Right lobe of liver (tissue), 6 donors: ENCODE measurements at regions not wholly inside any gene's neighbourhood (a gene's known extent, or its start where the extent isn't known, plus 50 kb on each side); places are given as distances from the start of the nearest gene placed in this dataset.

Experiments
- ATAC-seq, 4 donors: fragments of 200-7000 bp; cut with Tn5 transposase; one replicate each; pipeline ENCODE4 v1.9.1; 2020; ENCODE audit warnings: mild to moderate bottlenecking in 4 of 4, moderate library complexity in 4 of 4
- DNase-seq, 3 donors: peaks; one replicate each; pipeline ENCODE4 v3.0.0-alpha.2; 2020
- H3K27ac ChIP-seq, 3 donors: fragments of 200-600 bp; one replicate each; pipeline ENCODE4 v1.8.0; 2022
- H3K27me3 ChIP-seq, 2 donors: fragments of 200-600 bp; one replicate each; pipeline ENCODE4 v1.8.0; 2022
- H3K36me3 ChIP-seq, 4 donors: fragments of 200-600 bp; sonication (generic) in 1 of 4; one replicate each; pipeline versions ENCODE4 v1.5.1 to v1.8.0; 2017 to 2022; ENCODE audit warnings: control low read depth in 1 of 4
- H3K4me1 ChIP-seq, 4 donors: fragments of 200-600 bp; sonication (generic) in 1 of 4; one replicate each; pipeline versions ENCODE4 v1.5.1 to v1.8.0; 2017 to 2022; ENCODE audit warnings: control low read depth in 1 of 4
- H3K4me3 ChIP-seq, 3 donors: fragments of 200-600 bp; one replicate each; pipeline ENCODE4 v1.8.0; 2022
- H3K9me3 ChIP-seq, 4 donors: fragments of 200-600 bp; sonication (generic) in 1 of 4; one replicate each; pipeline versions ENCODE4 v1.5.1 to v1.8.0; 2017 to 2022; ENCODE audit warnings: control low read depth in 1 of 4
- CTCF ChIP-seq, 4 donors: fragments of 200-600 bp in 3 of 4; fragments of 450-650 bp in 1 of 4; IDR thresholded peaks; one replicate each; pipeline versions ENCODE4 v1.5.1 to v1.8.0; 2016 to 2022; ENCODE audit warnings: antibody characterized with exemption in 4 of 4, mild to moderate bottlenecking in 2 of 4
- POLR2A ChIP-seq: fragments of 450-650 bp; IDR thresholded peaks from one replicate; pipeline ENCODE4 v1.6.1; 2017; ENCODE audit warnings: antibody characterized with exemption, mild to moderate bottlenecking
- whole genome bisulfite sequencing: methylation state at CpG from one replicate; pipeline ENCODE4 v1.1.6; 2018; ENCODE audit warnings: low coverage, low lambda C conversion rate; ENCODE audit not compliant: insufficient coverage; ENCODE audit errors: missing lambda C conversion rate; 5-methylcytosine and 5-hydroxymethylcytosine counted together
- intact Hi-C, 2 donors: fragments of 100-400 bp; cut with DNase I; formaldehyde crosslinking; loops; one replicate each; pipeline versions ENCODE4 v1.11.2 to v1.14.1; 2022
- donor health status: DM: no; HTN: yes; CAD: no.
- donor health status: DM: no; HTN: no; CAD: no.
- donor health status: DM: no; HTN: no; CAD: no.
- donor health status: DM: no; HTN: yes; CAD: no.
- donor health status: DM: no; HTN: yes; CAD: no.

- WGBS = 36% methylated on average over 2 of the region's 2 CpGs
- no peak for DNase-seq
- TF ChIP-seq POLR2A (no peak), CTCF (IDR thresholded peaks at IDR 0.05) (no peak)
- Histone ChIP-seq H3K4me3 (no peak overlapping the region), H3K27ac (no peak overlapping the region), H3K36me3 (no peaks in the 10 kb centered on the region), H3K4me1 (no peaks in the 10 kb centered on the region), H3K9me3 (no peaks in the 10 kb centered on the region), H3K27me3 (no peaks in the 10 kb centered on the region)
- no peak for ATAC-seq
- intact Hi-C loops = no loop called here
Observed at GRCh38 chr2:139403948-139404347, 623.8 kb upstream of the NXPH2 start.

- 39% methylated on average over 2 of the region's 2 CpGs for WGBS
- DNase-seq (no peak), ATAC-seq (no peak)
- Histone ChIP-seq H3K36me3 (no peaks in the 10 kb centered on the region), H3K9me3 (no peaks in the 10 kb centered on the region), H3K4me3 (no peak overlapping the region), H3K27ac (no peak overlapping the region), H3K4me1 (no peaks in the 10 kb centered on the region), H3K27me3 (no peaks in the 10 kb centered on the region)
- intact Hi-C loops = no loop called here
- no peak for TF ChIP-seq CTCF (IDR thresholded peaks at IDR 0.05)
- no peak for TF ChIP-seq POLR2A
Observed at GRCh38 chr2:139394801-139395200, 614.6 kb upstream of the NXPH2 start.

- Histone ChIP-seq H3K27ac (no peak overlapping the region), H3K9me3 (no peaks in the 10 kb centered on the region), H3K27me3 (no peaks in the 10 kb centered on the region), H3K36me3 (no peaks in the 10 kb centered on the region), H3K4me1 (no peaks in the 10 kb centered on the region), H3K4me3 (no peak overlapping the region)
- intact Hi-C loops = no loop called here
- 43% methylated on average over 2 of the region's 2 CpGs for WGBS
- ATAC-seq (no peak), DNase-seq (no peak)
- TF ChIP-seq POLR2A = no peak
- TF ChIP-seq CTCF (IDR thresholded peaks at IDR 0.05) = no peak
Observed at GRCh38 chr2:139389391-139389790, 609.2 kb upstream of the NXPH2 start.

- WGBS = 67% methylated on average over 1 of the region's 1 CpG
- Histone ChIP-seq H3K4me3 (no peak overlapping the region), H3K27me3 (no peaks in the 10 kb centered on the region), H3K36me3 (no peaks in the 10 kb centered on the region), H3K4me1 (no peaks in the 10 kb centered on the region), H3K27ac (no peak overlapping the region), H3K9me3 (no peaks in the 10 kb centered on the region)
- intact Hi-C loops = no loop called here
- ATAC-seq = no peak
- no peak for TF ChIP-seq POLR2A
- TF ChIP-seq CTCF (IDR thresholded peaks at IDR 0.05) = no peak
- no peak for DNase-seq
Observed at GRCh38 chr2:139386401-139386800, 606.2 kb upstream of the NXPH2 start.

GRCh38 chr2:139383532-139383931 lies 603.3 kb upstream of the NXPH2 start:
- Histone ChIP-seq H3K27ac (no peak overlapping the region), H3K4me1 (no peaks in the 10 kb centered on the region), H3K9me3 (no peaks in the 10 kb centered on the region), H3K36me3 (no peaks in the 10 kb centered on the region), H3K27me3 (no peaks in the 10 kb centered on the region), H3K4me3 (no peak overlapping the region)
- DNase-seq = no peak
- no peak for TF ChIP-seq CTCF (IDR thresholded peaks at IDR 0.05)
- intact Hi-C loops = no loop called here
- no peak for ATAC-seq
